ENCODE measurements at regions not wholly inside any gene's neighbourhood (a gene's known extent, or its start where the extent isn't known, plus 50 kb on each side); places are given as distances from the start of the nearest gene placed in this dataset.

- H3K79me2 ChIP-seq: no peaks in the 10 kb centered on the region
These were observed 619.7 kb downstream of the GRXCR1 start for GRCh38 chr4:43512253-43512652.

GRCh38 chr4:43525646-43526045 is 633.1 kb downstream of the GRXCR1 start:
- Histone ChIP-seq H3K9ac (no peak overlapping the region), H3K9me3 (ENCODE audit: control insufficient read depth, low read length) (no peaks in the 10 kb centered on the region), H2AFZ (no peak overlapping the region), H3K36me3 (ENCODE audit: control insufficient read depth, insufficient read depth, low read length) (no peaks in the 10 kb centered on the region), H3K4me3 (ENCODE audit: low read depth, low read length) (no peak overlapping the region), H3K79me2 (no peaks in the 10 kb centered on the region), H3K27ac (no peak overlapping the region), H3K4me2 (ENCODE audit: low read length) (no peak overlapping the region), H3K27me3 (ENCODE audit: control insufficient read depth, insufficient read depth, low read length) (no peaks in the 10 kb centered on the region), H3K4me1 (no peaks in the 10 kb centered on the region)
- no peak for TF ChIP-seq CTCF (IDR thresholded peaks at IDR 0.05)

More at GRCh38 chr4:43512253-43512652, 619.7 kb downstream of the GRXCR1 start:
- Histone ChIP-seq H3K4me3 (ENCODE audit: low read depth, low read length) (no peak overlapping the region), H3K27me3 (ENCODE audit: control insufficient read depth, insufficient read depth, low read length) (no peaks in the 10 kb centered on the region), H2AFZ (no peak overlapping the region), H3K4me1 (no peaks in the 10 kb centered on the region), H3K4me2 (ENCODE audit: low read length) (no peak overlapping the region), H3K9me3 (ENCODE audit: control insufficient read depth, low read length) (no peaks in the 10 kb centered on the region), H3K36me3 (ENCODE audit: control insufficient read depth, insufficient read depth, low read length) (no peaks in the 10 kb centered on the region), H3K9ac (no peak overlapping the region), H3K27ac (no peak overlapping the region)
- no peak for TF ChIP-seq CTCF (IDR thresholded peaks at IDR 0.05)

- Histone ChIP-seq H3K4me2 (ENCODE audit: low read length) (no peak overlapping the region), H3K27ac (no peak overlapping the region), H3K27me3 (ENCODE audit: control insufficient read depth, insufficient read depth, low read length) (no peaks in the 10 kb centered on the region), H3K9me3 (ENCODE audit: control insufficient read depth, low read length) (no peaks in the 10 kb centered on the region), H3K4me3 (ENCODE audit: low read depth, low read length) (no peak overlapping the region), H3K79me2 (no peaks in the 10 kb centered on the region), H2AFZ (no peak overlapping the region), H3K4me1 (no peaks in the 10 kb centered on the region), H3K9ac (no peak overlapping the region), H3K36me3 (ENCODE audit: control insufficient read depth, insufficient read depth, low read length) (no peaks in the 10 kb centered on the region)
- TF ChIP-seq CTCF (IDR thresholded peaks at IDR 0.05): no peak
These were observed 655.0 kb downstream of the GRXCR1 start for GRCh38 chr4:43547561-43547960.

- no peak overlapping the region for H3K9ac ChIP-seq
- no peak overlapping the region for H3K4me2 ChIP-seq (ENCODE audit: low read length)
- no peak overlapping the region for H3K4me3 ChIP-seq (ENCODE audit: low read depth, low read length)
- no peaks in the 10 kb centered on the region for H3K36me3 ChIP-seq (ENCODE audit: control insufficient read depth, insufficient read depth, low read length)
- H3K79me2 ChIP-seq: no peaks in the 10 kb centered on the region
- no peaks in the 10 kb centered on the region for H3K9me3 ChIP-seq (ENCODE audit: control insufficient read depth, low read length)
- no peak for TF ChIP-seq CTCF (IDR thresholded peaks at IDR 0.05)
- no peak overlapping the region for H2AFZ ChIP-seq
- H3K27ac ChIP-seq: no peak overlapping the region
- H3K27me3 ChIP-seq (ENCODE audit: control insufficient read depth, insufficient read depth, low read length): no peaks in the 10 kb centered on the region
- no peaks in the 10 kb centered on the region for H3K4me1 ChIP-seq
These were observed 658.6 kb downstream of the GRXCR1 start for GRCh38 chr4:43550981-43551627.

- no peaks in the 10 kb centered on the region for H3K27me3 ChIP-seq (ENCODE audit: control insufficient read depth, insufficient read depth, low read length)
- no peak for TF ChIP-seq CTCF (IDR thresholded peaks at IDR 0.05)
- H3K36me3 ChIP-seq (ENCODE audit: control insufficient read depth, insufficient read depth, low read length): no peaks in the 10 kb centered on the region
- no peak overlapping the region for H3K4me3 ChIP-seq (ENCODE audit: low read depth, low read length)
- no peaks in the 10 kb centered on the region for H3K4me1 ChIP-seq
- no peak overlapping the region for H3K9ac ChIP-seq
- no peaks in the 10 kb centered on the region for H3K9me3 ChIP-seq (ENCODE audit: control insufficient read depth, low read length)
- H3K79me2 ChIP-seq: no peaks in the 10 kb centered on the region
- no peak overlapping the region for H3K4me2 ChIP-seq (ENCODE audit: low read length)
- H3K27ac ChIP-seq: no peak overlapping the region
- no peak overlapping the region for H2AFZ ChIP-seq
These were observed 663.7 kb downstream of the GRXCR1 start for GRCh38 chr4:43556262-43556661.

Data from parathyroid adenoma (tissue), 2 donors.